Erythroblast (primary cell): ENCODE measurements at regions not wholly inside any gene's neighbourhood (a gene's known extent, or its start where the extent isn't known, plus 50 kb on each side); places are given as distances from the start of the nearest gene placed in this dataset.

Source experiments
- GATA1 ChIP-seq: IDR thresholded peaks from 2 replicates; pipeline ENCODE4 v1.6.1; 2011; ENCODE audit warnings: low read depth, mild to moderate bottlenecking, control low read depth, low read length, moderate library complexity
- POLR2A ChIP-seq: IDR thresholded peaks from 2 replicates; pipeline ENCODE4 v1.6.1; 2011; ENCODE audit warnings: mild to moderate bottlenecking, low read length

DNA sequence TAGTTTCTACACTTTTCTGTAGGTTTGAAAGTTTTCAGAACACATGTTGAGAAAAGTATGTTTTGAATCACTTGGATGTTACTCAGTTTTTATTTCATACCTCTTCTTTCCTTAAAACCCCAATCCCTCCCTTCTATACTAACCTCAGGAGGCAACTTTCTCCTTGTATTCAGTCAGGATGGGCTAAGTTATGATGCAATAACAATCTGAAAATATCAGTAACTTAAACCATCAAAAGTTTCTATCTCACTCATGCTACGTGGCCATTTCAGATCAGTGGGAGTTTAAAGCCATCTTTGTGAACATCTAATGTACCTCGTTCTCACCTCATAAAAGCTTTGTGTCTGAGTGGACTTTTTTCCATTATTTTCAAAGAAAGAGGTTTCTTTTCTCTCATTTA, 86.2 kb downstream of the NXPE2 start:
- TF ChIP-seq POLR2A (no peak), GATA1 (no peak)
